Lung (tissue), 11 donors: ENCODE measurements at regions not wholly inside any gene's neighbourhood (a gene's known extent, or its start where the extent isn't known, plus 50 kb on each side); places are given as distances from the start of the nearest gene placed in this dataset.

Experiments used
- ATAC-seq: fragments of 200-7000 bp; cut with Tn5 transposase; one replicate; pipeline ENCODE4 v1.9.1; 2020; ENCODE audit warnings: moderate number of reproducible peaks; ENCODE audit not compliant: insufficient read depth, low FRiP score
- DNase-seq, 3 donors: peaks; one replicate each; pipeline ENCODE4 v3.0.0-alpha.2; 2013 to 2017
- H3K27ac ChIP-seq, 2 donors: one replicate each; pipeline ENCODE4 v1.5.1; 2013; ENCODE audit warnings: mild to moderate bottlenecking in 2 of 2, moderate library complexity in 2 of 2, control low read depth in 1 of 2, inconsistent platforms in 1 of 2, low read depth in 1 of 2, low read length in 1 of 2
- H3K27me3 ChIP-seq, 3 donors: one replicate each; pipeline ENCODE4 v1.5.1; 2013; ENCODE audit warnings: low read length in 2 of 3; ENCODE audit not compliant: control insufficient read depth in 3 of 3, insufficient read depth in 3 of 3
- H3K36me3 ChIP-seq, 4 donors: one replicate each; pipeline ENCODE4 v1.5.1; 2013; ENCODE audit warnings: low read length in 4 of 4, mild to moderate bottlenecking in 1 of 4, moderate library complexity in 1 of 4; ENCODE audit not compliant: control insufficient read depth in 4 of 4, insufficient read depth in 4 of 4
- H3K4me1 ChIP-seq, 5 donors: one replicate each; pipeline ENCODE4 v1.5.1; 2013; ENCODE audit warnings: low read length in 5 of 5, mild to moderate bottlenecking in 2 of 5, moderate library complexity in 1 of 5; ENCODE audit not compliant: control insufficient read depth in 5 of 5, insufficient read depth in 5 of 5
- H3K4me3 ChIP-seq: one replicate; pipeline ENCODE4 v1.5.1; 2013; ENCODE audit warnings: mild to moderate bottlenecking, control low read depth, moderate library complexity
- H3K9ac ChIP-seq, 2 donors: one replicate each; pipeline ENCODE4 v1.5.1; 2013; ENCODE audit warnings: low read length in 2 of 2, control low read depth in 1 of 2; ENCODE audit not compliant: insufficient read depth in 1 of 2
- H3K9me3 ChIP-seq, 4 donors: one replicate each; pipeline ENCODE4 v1.5.1; 2013; ENCODE audit warnings: low read length in 3 of 4, mild to moderate bottlenecking in 1 of 4, moderate library complexity in 1 of 4; ENCODE audit not compliant: control insufficient read depth in 4 of 4, insufficient read depth in 3 of 4
- CTCF ChIP-seq: IDR thresholded peaks from 2 replicates; pipeline ENCODE4 v1.5.1; 2012; ENCODE audit warnings: mild to moderate bottlenecking; ENCODE audit errors: control extremely low read depth, extremely low read depth
- whole genome bisulfite sequencing, 2 donors: extraction: QIAGEN DNeasy Blood & Tissue Kit; methylation state at CpG; one replicate each; pipeline ENCODE4 v1.1.7; 2013; 5-methylcytosine and 5-hydroxymethylcytosine counted together
- donor health status: control.
- donor health status: control.
- donor health status: Bipolar disorder and iron deficiency.
- donor health status: healthy.
- donor health status: DM: yes; HTN: yes; CAD: no.

- H3K27me3 ChIP-seq, result no peaks in the 10 kb centered on the region
- no peaks in the 10 kb centered on the region for H3K9me3 ChIP-seq
- no peak for ATAC-seq
- H3K9ac ChIP-seq, result no peak overlapping the region
- H3K4me3 ChIP-seq, result no peak overlapping the region
- no peak for DNase-seq
- TF ChIP-seq CTCF, result no peak
- WGBS, 2 donors, result 83 to 84% methylated on average over 6 of the region's 6 CpGs
- H3K4me1 ChIP-seq, result peaks cover 0 to 7% (median 3%) of the 10 kb centered on the region in 5 donors
- H3K27ac ChIP-seq, result no peak overlapping the region
- H3K36me3 ChIP-seq, result no peaks in the 10 kb centered on the region
Observed at GRCh38 chr11:116071241-116071640, 567.0 kb upstream of the CADM1 start.

- H3K4me3 ChIP-seq, result no peak overlapping the region
- no peak overlapping the region for H3K9ac ChIP-seq
- no peaks in the 10 kb centered on the region for H3K36me3 ChIP-seq
- H3K27ac ChIP-seq, result no peak overlapping the region
- no peaks in the 10 kb centered on the region for H3K27me3 ChIP-seq
- peak in 1 of 3 donors; percentile 18 for DNase-seq
- WGBS, 2 donors, result 16 to 25% methylated on average over 4 of the region's 4 CpGs
- no peak for ATAC-seq
- H3K9me3 ChIP-seq, result no peaks in the 10 kb centered on the region
- TF ChIP-seq CTCF, result no peak
- peaks cover 0 to 7% (median 3%) of the 10 kb centered on the region in 5 donors for H3K4me1 ChIP-seq
Observed at GRCh38 chr11:116070520-116070919, 566.3 kb upstream of the CADM1 start.

GRCh38 chr11:116066777-116067176 is 562.6 kb upstream of the CADM1 start:
- Histone ChIP-seq H3K9ac (no peak overlapping the region), H3K27ac (no peak overlapping the region), H3K4me3 (no peak overlapping the region), H3K36me3 (no peaks in the 10 kb centered on the region), H3K27me3 (no peaks in the 10 kb centered on the region), H3K4me1 (peaks cover 0 to 19% (median 8%) of the 10 kb centered on the region in 5 donors), H3K9me3 (peaks cover 0 to 2% (median 0%) of the 10 kb centered on the region in 4 donors)
- DNase-seq, result no peak
- TF ChIP-seq CTCF, result no peak
- ATAC-seq, result no peak
- 91 to 92% methylated on average over 6 of the region's 6 CpGs for WGBS, 2 donors

GRCh38 chr11:116065986-116066385 is 561.8 kb upstream of the CADM1 start:
- H3K36me3 ChIP-seq, result no peaks in the 10 kb centered on the region
- H3K27ac ChIP-seq, result no peak overlapping the region
- no peak for TF ChIP-seq CTCF
- no peaks in the 10 kb centered on the region for H3K27me3 ChIP-seq
- no peak for ATAC-seq
- H3K9me3 ChIP-seq, result peaks cover 0 to 2% (median 0%) of the 10 kb centered on the region in 4 donors
- DNase-seq, result no peak
- H3K9ac ChIP-seq, result no peak overlapping the region
- WGBS, 2 donors, result 72 to 81% methylated on average over 8 of the region's 8 CpGs
- H3K4me1 ChIP-seq, result peaks cover 0 to 19% (median 5%) of the 10 kb centered on the region in 5 donors
- H3K4me3 ChIP-seq, result no peak overlapping the region
